RWPE1 (cell line): ENCODE measurements at regions not wholly inside any gene's neighbourhood (a gene's known extent, or its start where the extent isn't known, plus 50 kb on each side); places are given as distances from the start of the nearest gene placed in this dataset.
A peak's percentile ranks its signal among the peaks of the same experiment; 100 is the strongest.

Experiments
- CTCF ChIA-PET: fragments of 350-600 bp; sonication (Branson Sonifier 250); formaldehyde crosslinking; extraction: SDS; loops from one replicate; lab custom pipeline; 2021; lab: Yijun Ruan, JAX
- POLR2A ChIA-PET: fragments of 400-600 bp; formaldehyde crosslinking; extraction: SDS; loops from one replicate; lab custom pipeline; 2020; ENCODE audit warnings: antibody characterized with exemption; ENCODE audit not compliant: low non-redundant PET; lab: Yijun Ruan, JAX
- DNase-seq: peaks from one replicate; pipeline ENCODE4 v3.0.0; 2012; ENCODE audit warnings: low spot score
- H3K27ac ChIP-seq: fragments of 450-650 bp; 2 replicates; pipeline ENCODE4 v1.5.1; 2017
- TF ChIP-seq, protein P1 (sequence below): fragments of 450-650 bp; conservative IDR thresholded peaks from 2 replicates; pipeline ENCODE4 v1.5.1; 2017; ENCODE audit warnings: low read depth, mild to moderate bottlenecking

DNA sequence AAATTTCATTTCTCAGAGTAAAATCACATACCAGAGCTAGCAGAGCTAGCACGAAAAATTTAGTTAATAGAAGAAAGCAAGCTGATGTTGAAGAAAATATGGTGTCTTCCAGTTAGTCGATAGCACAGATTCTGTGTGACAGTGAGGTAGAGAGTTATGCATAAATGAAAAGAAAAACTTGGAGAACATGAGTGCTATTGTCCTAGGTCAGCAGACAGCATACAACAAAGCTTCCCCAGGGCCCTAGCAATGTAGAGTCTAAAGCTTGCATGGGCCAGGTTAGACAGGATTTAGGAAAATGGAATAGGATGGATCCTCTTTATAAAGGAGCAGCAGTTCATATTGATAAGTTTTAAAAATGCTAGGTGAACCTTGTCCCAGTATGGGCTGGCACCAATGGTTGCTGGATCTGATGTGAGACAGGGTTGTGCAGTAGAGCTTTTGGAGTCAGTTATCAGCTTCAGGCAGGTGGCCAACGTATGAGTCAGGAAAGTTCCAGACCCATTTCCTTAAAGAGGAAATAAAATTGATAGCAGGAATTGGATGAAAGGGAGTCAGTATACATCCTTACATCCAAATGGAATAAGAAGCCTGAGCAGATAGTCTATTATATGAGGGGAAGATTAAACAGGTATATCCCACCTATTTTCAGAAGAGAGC lies 277.2 kb downstream of the FRK start:
- POLR2A ChIA-PET, result no interaction called here
- TF ChIP-seq, protein P1, sequence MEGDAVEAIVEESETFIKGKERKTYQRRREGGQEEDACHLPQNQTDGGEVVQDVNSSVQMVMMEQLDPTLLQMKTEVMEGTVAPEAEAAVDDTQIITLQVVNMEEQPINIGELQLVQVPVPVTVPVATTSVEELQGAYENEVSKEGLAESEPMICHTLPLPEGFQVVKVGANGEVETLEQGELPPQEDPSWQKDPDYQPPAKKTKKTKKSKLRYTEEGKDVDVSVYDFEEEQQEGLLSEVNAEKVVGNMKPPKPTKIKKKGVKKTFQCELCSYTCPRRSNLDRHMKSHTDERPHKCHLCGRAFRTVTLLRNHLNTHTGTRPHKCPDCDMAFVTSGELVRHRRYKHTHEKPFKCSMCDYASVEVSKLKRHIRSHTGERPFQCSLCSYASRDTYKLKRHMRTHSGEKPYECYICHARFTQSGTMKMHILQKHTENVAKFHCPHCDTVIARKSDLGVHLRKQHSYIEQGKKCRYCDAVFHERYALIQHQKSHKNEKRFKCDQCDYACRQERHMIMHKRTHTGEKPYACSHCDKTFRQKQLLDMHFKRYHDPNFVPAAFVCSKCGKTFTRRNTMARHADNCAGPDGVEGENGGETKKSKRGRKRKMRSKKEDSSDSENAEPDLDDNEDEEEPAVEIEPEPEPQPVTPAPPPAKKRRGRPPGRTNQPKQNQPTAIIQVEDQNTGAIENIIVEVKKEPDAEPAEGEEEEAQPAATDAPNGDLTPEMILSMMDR, result no peak
- CTCF ChIA-PET, result interaction anchor here (0.6 kb wide), 1 partner anchor 464 kb away, joined by 4 read pairs; no protein-coding TSS in a partner anchor
- H3K27ac ChIP-seq, result no peak overlapping the region
- peak; percentile 16 for DNase-seq

DNA sequence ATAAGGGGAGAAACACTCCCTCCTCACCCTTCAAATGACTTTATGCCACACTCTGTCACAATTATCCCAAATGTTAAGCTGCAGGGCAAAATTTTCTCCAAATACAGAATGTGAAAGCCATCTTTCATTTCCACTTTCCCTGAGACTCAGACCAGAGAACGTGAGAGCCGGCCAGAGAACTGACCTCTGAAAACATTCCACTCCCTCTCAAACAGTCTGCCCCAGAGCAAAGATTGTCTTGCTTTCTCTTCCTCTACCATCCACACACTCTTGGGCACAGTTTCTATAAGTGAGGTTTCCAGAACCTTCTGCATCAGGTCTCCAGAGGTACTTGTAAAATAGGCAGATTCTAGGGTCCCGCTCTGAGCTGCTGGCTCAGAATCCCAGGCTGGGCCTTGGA lies 278.1 kb downstream of the FRK start:
- no peak for DNase-seq
- H3K27ac ChIP-seq, result no peak overlapping the region
- ChIA-PET CTCF (interaction anchor here (0.6 kb wide), 1 partner anchor 463 kb away, joined by 4 read pairs; no protein-coding TSS in a partner anchor), POLR2A (no interaction called here)
- TF ChIP-seq, protein P1, result no peak

GRCh38 chr6:115773741-115774140 lies 286.9 kb downstream of the FRK start:
- ChIA-PET POLR2A (no interaction called here), CTCF (no interaction called here)
- DNase-seq, result no peak
- TF ChIP-seq, protein P1, result no peak
- H3K27ac ChIP-seq, result no peak overlapping the region

GRCh38 chr6:115770851-115771250 lies 289.8 kb downstream of the FRK start:
- CTCF ChIA-PET, result no interaction called here
- TF ChIP-seq, protein P1, result no peak
- no peak for DNase-seq
- POLR2A ChIA-PET, result no interaction called here
- no peak overlapping the region for H3K27ac ChIP-seq

DNA sequence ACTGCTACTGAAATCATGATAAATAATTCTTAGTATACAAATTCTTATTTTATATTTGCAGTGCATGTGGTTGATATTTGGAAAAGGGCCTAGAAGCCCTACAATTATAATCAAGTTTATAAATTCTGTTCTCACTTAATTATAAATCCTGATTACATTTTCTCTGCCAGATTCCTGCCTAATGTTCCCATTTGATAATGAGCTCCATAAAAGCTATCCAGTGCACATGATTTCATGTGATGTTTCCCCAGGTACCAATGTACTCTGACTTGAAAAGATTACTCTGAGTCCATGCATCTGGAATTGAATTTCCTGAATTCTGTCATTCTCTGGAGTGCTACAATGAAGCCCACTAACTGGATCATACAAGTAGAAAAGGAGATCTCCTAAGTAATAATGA lies 292.2 kb downstream of the FRK start:
- no peak for DNase-seq
- no peak overlapping the region for H3K27ac ChIP-seq
- ChIA-PET CTCF (no interaction called here), POLR2A (no interaction called here)
- TF ChIP-seq, protein P1, result no peak

DNA sequence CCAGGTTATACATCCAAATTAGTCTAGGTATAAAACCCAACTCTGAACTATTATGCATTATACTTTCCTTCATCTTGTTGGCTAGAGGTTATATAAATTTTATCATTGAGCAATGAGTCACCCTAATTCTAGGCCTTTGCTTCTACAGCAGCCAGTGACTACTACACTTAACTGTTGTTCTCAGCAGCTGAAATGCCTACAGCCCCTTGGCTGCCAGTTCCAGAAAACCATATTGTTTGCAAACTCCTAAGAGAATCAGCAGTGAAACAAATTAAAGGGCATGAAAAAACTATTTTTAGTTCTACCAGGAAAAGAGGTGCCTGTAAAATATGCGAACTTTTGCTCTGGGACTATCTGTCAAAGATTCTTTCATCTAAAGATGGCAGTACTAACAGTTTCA lies 292.8 kb downstream of the FRK start:
- CTCF ChIA-PET, result no interaction called here
- H3K27ac ChIP-seq, result no peak overlapping the region
- POLR2A ChIA-PET, result no interaction called here
- DNase-seq, result no peak
- TF ChIP-seq, protein P1, result no peak
